ENCODE measurements at regions not wholly inside any gene's neighbourhood (a gene's known extent, or its start where the extent isn't known, plus 50 kb on each side); places are given as distances from the start of the nearest gene placed in this dataset.
"Not testable (repeated sequence)": the region's sequence is repeated elsewhere in the genome, so short reads cannot be mapped to it uniquely, and the experiment has no call there.

DNA sequence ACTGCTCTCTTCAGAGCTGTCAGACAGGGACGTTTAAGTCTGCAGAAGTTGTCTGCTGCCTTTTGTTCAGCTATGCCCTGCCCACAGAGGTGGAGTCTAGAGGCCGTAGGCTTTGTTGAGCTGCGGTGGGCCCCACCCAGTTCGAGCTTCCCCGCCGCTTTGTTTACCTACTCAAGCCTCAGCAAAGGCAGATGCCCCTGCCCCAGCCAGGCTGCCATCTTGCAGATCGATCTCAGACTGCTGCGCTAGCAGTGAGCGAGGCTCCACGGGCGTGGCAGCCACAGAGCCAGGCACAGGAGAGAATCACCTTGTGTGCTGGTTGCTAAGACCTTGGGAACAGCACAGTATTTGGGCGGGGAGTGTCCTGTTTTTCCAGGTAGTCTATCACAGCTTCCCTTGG lies 120.8 kb upstream of the SOX2 start:
- TF ChIP-seq, protein P1, sequence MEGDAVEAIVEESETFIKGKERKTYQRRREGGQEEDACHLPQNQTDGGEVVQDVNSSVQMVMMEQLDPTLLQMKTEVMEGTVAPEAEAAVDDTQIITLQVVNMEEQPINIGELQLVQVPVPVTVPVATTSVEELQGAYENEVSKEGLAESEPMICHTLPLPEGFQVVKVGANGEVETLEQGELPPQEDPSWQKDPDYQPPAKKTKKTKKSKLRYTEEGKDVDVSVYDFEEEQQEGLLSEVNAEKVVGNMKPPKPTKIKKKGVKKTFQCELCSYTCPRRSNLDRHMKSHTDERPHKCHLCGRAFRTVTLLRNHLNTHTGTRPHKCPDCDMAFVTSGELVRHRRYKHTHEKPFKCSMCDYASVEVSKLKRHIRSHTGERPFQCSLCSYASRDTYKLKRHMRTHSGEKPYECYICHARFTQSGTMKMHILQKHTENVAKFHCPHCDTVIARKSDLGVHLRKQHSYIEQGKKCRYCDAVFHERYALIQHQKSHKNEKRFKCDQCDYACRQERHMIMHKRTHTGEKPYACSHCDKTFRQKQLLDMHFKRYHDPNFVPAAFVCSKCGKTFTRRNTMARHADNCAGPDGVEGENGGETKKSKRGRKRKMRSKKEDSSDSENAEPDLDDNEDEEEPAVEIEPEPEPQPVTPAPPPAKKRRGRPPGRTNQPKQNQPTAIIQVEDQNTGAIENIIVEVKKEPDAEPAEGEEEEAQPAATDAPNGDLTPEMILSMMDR (IDR thresholded peaks at IDR 0.05) = not testable (repeated sequence)
- TF ChIP-seq POLR2A (IDR thresholded peaks at IDR 0.05) = not testable (repeated sequence)

Data from body of pancreas (tissue), 4 donors.